ENCODE measurements at regions not wholly inside any gene's neighbourhood (a gene's known extent, or its start where the extent isn't known, plus 50 kb on each side); places are given as distances from the start of the nearest gene placed in this dataset.

- Histone ChIP-seq H4K5ac (ENCODE audit: insufficient read length, low read depth, low read length) (no peak overlapping the region), H2BK120ac (replicated peaks; ENCODE audit: low read depth, low read length) (no peak overlapping the region), H2BK12ac (ENCODE audit: low read depth, low read length) (no peak overlapping the region), H4K20me1 (replicated peaks in 1 of 2; ENCODE audit: control insufficient read depth in 1 of 2, insufficient read depth in 2 of 2, low read length in 2 of 2) (no peaks in the 10 kb centered on the region), H2AK5ac (ENCODE audit: low read depth, low read length) (no peak overlapping the region), H3K4ac (replicated peaks; ENCODE audit: insufficient read length, low read depth, low read length) (no peak overlapping the region), H4K91ac (replicated peaks; ENCODE audit: insufficient read length, low read length) (no peak overlapping the region), H3K4me1 (replicated peaks in 1 of 4; ENCODE audit: control insufficient read depth in 3 of 4, insufficient read depth in 4 of 4, low read length in 3 of 4) (no peaks in the 10 kb centered on the region), H3K18ac (ENCODE audit: extremely low read depth, low read length) (no peak overlapping the region), H3K9me3 (ENCODE audit: insufficient read depth in 2 of 2, low read depth in 1 of 2, low read length in 1 of 2) (peaks cover 6 to 11% of the 10 kb centered on the region in 2 experiments; a peak in 3 of 4 replicates), H3K14ac (ENCODE audit: insufficient read length) (no peak overlapping the region), H3K27me3 (replicated peaks in 1 of 4; ENCODE audit: control insufficient read depth in 3 of 4, extremely low read depth in 1 of 4, insufficient read depth in 3 of 4, low read length in 3 of 4) (no peaks in the 10 kb centered on the region), H3K56ac (replicated peaks; ENCODE audit: insufficient read length, low read depth, low read length) (no peak overlapping the region), H3K23me2 (ENCODE audit: low read depth, low read length) (no peaks in the 10 kb centered on the region), H4K8ac (ENCODE audit: extremely low read depth, insufficient read depth, low read length) (no peak overlapping the region), H3K79me2 (ENCODE audit: control insufficient read depth in 1 of 2, insufficient read depth in 2 of 2, low read length in 2 of 2) (no peaks in the 10 kb centered on the region), H3K9ac (replicated peaks in 1 of 4; ENCODE audit: extremely low read depth in 1 of 4, low read depth in 3 of 4, low read length in 3 of 4) (no peak overlapping the region), H2BK5ac (ENCODE audit: low read depth, low read length) (no peak overlapping the region), H2BK15ac (ENCODE audit: low read length) (no peak overlapping the region), H2BK20ac (ENCODE audit: low read length) (no peak overlapping the region), H3K27ac (ENCODE audit: low read depth, low read length) (no peak overlapping the region), H3K36me3 (ENCODE audit: control insufficient read depth in 2 of 4, insufficient read depth in 4 of 4, low read length in 3 of 4) (no peaks in the 10 kb centered on the region; a peak in 2 of 8 replicates), H3K23ac (ENCODE audit: insufficient read length) (no peak overlapping the region), H3K79me1 (ENCODE audit: low read depth, low read length) (no peaks in the 10 kb centered on the region), H3K4me2 (ENCODE audit: insufficient read depth in 1 of 2, low read depth in 2 of 2, low read length in 2 of 2) (no peak overlapping the region), H3K4me3 (ENCODE audit: extremely low read depth in 1 of 4, insufficient read depth in 2 of 4, low read depth in 3 of 4, low read length in 4 of 4) (no peak overlapping the region), H2AFZ (ENCODE audit: low read length) (no peak overlapping the region)
- WGBS, 2 experiments (ENCODE audit: extremely low coverage in 1 of 2, insufficient coverage in 1 of 2, insufficient read length in 1 of 2, insufficient replicate concordance in 2 of 2, low coverage in 1 of 2, low lambda C conversion rate in 2 of 2, missing lambda C conversion rate in 1 of 2) = 94% methylated on average over 2 of the region's 2 CpGs; no CpG with 5 or more reads in 1 of the 2 experiments
- CTCF ChIA-PET (ENCODE audit: partially characterized antibody) = no interaction called here
- POLR2A ChIA-PET (ENCODE audit: partially characterized antibody) = no interaction called here
- no peak for DNase-seq (ENCODE audit: low read depth in 1 of 2, low spot score in 2 of 2)
- no peak for FAIRE-seq
- TF ChIP-seq CHD1 (IDR thresholded peaks at IDR 0.05; ENCODE audit: low read depth, low read length) = no peak
- no peak for TF ChIP-seq KDM1A (IDR thresholded peaks at IDR 0.05; ENCODE audit: borderline replicate concordance, low read length)
- TF ChIP-seq E2F6 (IDR thresholded peaks at IDR 0.05) = no peak
- TF ChIP-seq EGR1 (IDR thresholded peaks at IDR 0.05; ENCODE audit: borderline replicate concordance, low read depth, low read length) = no peak
- TF ChIP-seq TAF7 (optimal IDR thresholded peaks at IDR 0.05; ENCODE audit: borderline replicate concordance, low read depth, low read length) = no peak
- no peak for TF ChIP-seq HDAC6 (IDR thresholded peaks at IDR 0.05; ENCODE audit: low read depth, low read length)
- no peak for TF ChIP-seq ATF2 (IDR thresholded peaks at IDR 0.05; ENCODE audit: low read length)
- no peak for TF ChIP-seq BCL11A (IDR thresholded peaks at IDR 0.05; ENCODE audit: low read depth in 2 of 2, low read length in 2 of 2)
- no peak for TF ChIP-seq PHF8 (conservative IDR thresholded peaks at IDR 0.05; ENCODE audit: low read depth, low read length)
- no peak for TF ChIP-seq SP2 (IDR thresholded peaks at IDR 0.05; ENCODE audit: low read length)
- TF ChIP-seq GTF2F1 (IDR thresholded peaks at IDR 0.05; ENCODE audit: borderline replicate concordance, low read depth, low read length) = no peak
- no peak for TF ChIP-seq CBX5 (IDR thresholded peaks at IDR 0.05; ENCODE audit: low read depth, low read length)
- TF ChIP-seq KDM5A (IDR thresholded peaks at IDR 0.05; ENCODE audit: low read length) = no peak
These were observed 138.7 kb upstream of the CADM2 start for GRCh38 chr3:84820126-84820525.
